ENCODE measurements at regions not wholly inside any gene's neighbourhood (a gene's known extent, or its start where the extent isn't known, plus 50 kb on each side); places are given as distances from the start of the nearest gene placed in this dataset.

DNA sequence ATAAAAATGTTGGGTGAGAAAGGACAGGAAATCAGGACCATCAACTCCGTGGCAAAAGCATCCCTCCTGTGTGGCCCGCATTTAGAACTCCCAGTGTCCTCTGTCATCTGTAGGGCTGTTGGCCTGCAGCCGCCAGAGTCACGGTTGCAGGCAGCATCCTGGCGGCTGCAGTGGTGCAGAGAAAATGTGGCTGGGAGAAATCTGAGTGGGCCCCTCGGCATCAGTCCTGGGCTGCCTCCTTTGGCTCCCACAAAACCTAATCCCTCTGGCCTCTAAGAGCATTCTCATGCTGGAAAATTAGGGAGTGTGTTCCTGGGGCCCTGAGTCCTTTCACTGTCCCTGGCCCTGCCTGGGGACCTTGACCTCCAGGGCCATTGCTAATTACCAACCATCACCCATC is 121.9 kb downstream of the WT1 start:
- TF ChIP-seq CTCF (IDR thresholded peaks at IDR 0.05) (no peak), ZFX (IDR thresholded peaks at IDR 0.05; ENCODE audit: borderline replicate concordance) (no peak)

Data from 22Rv1 (cell line).